K562 (cell line): ENCODE measurements at regions not wholly inside any gene's neighbourhood (a gene's known extent, or its start where the extent isn't known, plus 50 kb on each side); places are given as distances from the start of the nearest gene placed in this dataset.

Source experiments
- CHAMP1 ChIP-seq: fragments of 450-650 bp; IDR thresholded peaks from 2 replicates; pipeline ENCODE4 v1.6.1; 2016; ENCODE audit warnings: mild to moderate bottlenecking
- CXXC5 ChIP-seq: fragments of 250-450 bp; sonication (Bioruptor Pico); IDR thresholded peaks from 2 replicates; pipeline ENCODE4 v1.8.0; 2022; ENCODE audit warnings: inconsistent platforms, mild to moderate bottlenecking, moderate library complexity
- EP300 ChIP-seq: IDR thresholded peaks from 2 replicates; pipeline ENCODE4 v1.6.1; 2012; ENCODE audit warnings: low read length, improper control_type of control experiment
- RAD21 ChIP-seq, 2 experiments: fragments of 250-450 bp in 1 of 2; fragments of 450-650 bp in 1 of 2; sonication (Bioruptor Pico) in 1 of 2; formaldehyde crosslinking in 1 of 2; IDR thresholded peaks in 1 of 2; conservative IDR thresholded peaks in 1 of 2; 2 replicates each; pipeline versions ENCODE4 v1.4.0 to v1.8.0; 2020 to 2022; ENCODE audit warnings: mild to moderate bottlenecking in 2 of 2, moderate library complexity in 1 of 2
- RCOR1 ChIP-seq, 2 experiments: IDR thresholded peaks; 2 replicates each; pipeline ENCODE4 v1.6.1; 2012; ENCODE audit warnings: low read depth in 2 of 2, low read length in 2 of 2, borderline replicate concordance in 1 of 2, improper control_type of control experiment in 1 of 2
- SMC3 ChIP-seq: conservative IDR thresholded peaks from 2 replicates; pipeline ENCODE4 v1.6.1; 2011; ENCODE audit warnings: low read depth, low read length, improper control_type of control experiment; ENCODE audit not compliant: insufficient read depth
- SRF ChIP-seq, 2 experiments: fragments of 250-450, 450-650 bp in 1 of 2; sonication (Bioruptor Pico) in 1 of 2; sonication (generic) in 1 of 2; formaldehyde crosslinking; IDR thresholded peaks; 2 replicates each; pipeline versions ENCODE4 v1.5.0 to v1.5.1; 2020 to 2022; ENCODE audit warnings: mild to moderate bottlenecking in 1 of 2, missing genetic modification reagents in 1 of 2
- ZFPM2 ChIP-seq: fragments of 250-450 bp; sonication (Bioruptor Pico); IDR thresholded peaks from 2 replicates; pipeline ENCODE4 v1.5.1; 2022; ENCODE audit warnings: mild to moderate bottlenecking
- ZNF41 ChIP-seq: fragments of 250-450 bp; sonication (Bioruptor Pico); conservative IDR thresholded peaks from 2 replicates; pipeline ENCODE4 v1.4.0; 2020; ENCODE audit warnings: mild to moderate bottlenecking
- ZNF830 ChIP-seq: fragments of 250-450 bp; sonication (Bioruptor Pico); IDR thresholded peaks from 2 replicates; pipeline ENCODE4 v1.5.0; 2021; ENCODE audit warnings: mild to moderate bottlenecking
- TF ChIP-seq, protein P1 (sequence below), 2 experiments: fragments of 450-650 bp; formaldehyde crosslinking in 1 of 2; IDR thresholded peaks; 2 replicates each; pipeline versions ENCODE4 v1.4.0 to v1.6.1; 2014 to 2020; ENCODE audit warnings: mild to moderate bottlenecking in 2 of 2, borderline replicate concordance in 1 of 2, low read depth in 1 of 2
- TF ChIP-seq, protein P2 (sequence below), 2 experiments: IDR thresholded peaks; 2 replicates each; pipeline ENCODE4 v1.6.1; 2012; ENCODE audit warnings: improper control_type of control experiment in 2 of 2, low read depth in 2 of 2, low read length in 2 of 2, borderline replicate concordance in 1 of 2

GRCh38 chr1:234553240-234554188 lies 56.5 kb downstream of the IRF2BP2 start (continued):
- no peak for TF ChIP-seq CHAMP1
- TF ChIP-seq RCOR1 (IDR thresholded peaks at IDR 0.05; ENCODE audit: borderline replicate concordance in 1 of 2, low read depth in 2 of 2, low read length in 2 of 2): peak; percentile 80 to 98
- TF ChIP-seq CXXC5: peak; percentile 65; the same call in 1 of the 2 replicates
- TF ChIP-seq, protein P1, sequence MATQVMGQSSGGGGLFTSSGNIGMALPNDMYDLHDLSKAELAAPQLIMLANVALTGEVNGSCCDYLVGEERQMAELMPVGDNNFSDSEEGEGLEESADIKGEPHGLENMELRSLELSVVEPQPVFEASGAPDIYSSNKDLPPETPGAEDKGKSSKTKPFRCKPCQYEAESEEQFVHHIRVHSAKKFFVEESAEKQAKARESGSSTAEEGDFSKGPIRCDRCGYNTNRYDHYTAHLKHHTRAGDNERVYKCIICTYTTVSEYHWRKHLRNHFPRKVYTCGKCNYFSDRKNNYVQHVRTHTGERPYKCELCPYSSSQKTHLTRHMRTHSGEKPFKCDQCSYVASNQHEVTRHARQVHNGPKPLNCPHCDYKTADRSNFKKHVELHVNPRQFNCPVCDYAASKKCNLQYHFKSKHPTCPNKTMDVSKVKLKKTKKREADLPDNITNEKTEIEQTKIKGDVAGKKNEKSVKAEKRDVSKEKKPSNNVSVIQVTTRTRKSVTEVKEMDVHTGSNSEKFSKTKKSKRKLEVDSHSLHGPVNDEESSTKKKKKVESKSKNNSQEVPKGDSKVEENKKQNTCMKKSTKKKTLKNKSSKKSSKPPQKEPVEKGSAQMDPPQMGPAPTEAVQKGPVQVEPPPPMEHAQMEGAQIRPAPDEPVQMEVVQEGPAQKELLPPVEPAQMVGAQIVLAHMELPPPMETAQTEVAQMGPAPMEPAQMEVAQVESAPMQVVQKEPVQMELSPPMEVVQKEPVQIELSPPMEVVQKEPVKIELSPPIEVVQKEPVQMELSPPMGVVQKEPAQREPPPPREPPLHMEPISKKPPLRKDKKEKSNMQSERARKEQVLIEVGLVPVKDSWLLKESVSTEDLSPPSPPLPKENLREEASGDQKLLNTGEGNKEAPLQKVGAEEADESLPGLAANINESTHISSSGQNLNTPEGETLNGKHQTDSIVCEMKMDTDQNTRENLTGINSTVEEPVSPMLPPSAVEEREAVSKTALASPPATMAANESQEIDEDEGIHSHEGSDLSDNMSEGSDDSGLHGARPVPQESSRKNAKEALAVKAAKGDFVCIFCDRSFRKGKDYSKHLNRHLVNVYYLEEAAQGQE (IDR thresholded peaks at IDR 0.05; ENCODE audit: borderline replicate concordance): peak; percentile 39; the same call in 1 of the 2 replicates
- TF ChIP-seq, protein P1 (CRISPR knock-in tag; IDR thresholded peaks at IDR 0.05; ENCODE audit: low read depth): no peak
- no peak for TF ChIP-seq SMC3
- TF ChIP-seq EP300: peak; percentile 83
- 0 out of 2 replicates have a peak, but pooled peaks have one; percentile 53 for TF ChIP-seq ZFPM2 (CRISPR knock-in tag)
- TF ChIP-seq, protein P2, sequence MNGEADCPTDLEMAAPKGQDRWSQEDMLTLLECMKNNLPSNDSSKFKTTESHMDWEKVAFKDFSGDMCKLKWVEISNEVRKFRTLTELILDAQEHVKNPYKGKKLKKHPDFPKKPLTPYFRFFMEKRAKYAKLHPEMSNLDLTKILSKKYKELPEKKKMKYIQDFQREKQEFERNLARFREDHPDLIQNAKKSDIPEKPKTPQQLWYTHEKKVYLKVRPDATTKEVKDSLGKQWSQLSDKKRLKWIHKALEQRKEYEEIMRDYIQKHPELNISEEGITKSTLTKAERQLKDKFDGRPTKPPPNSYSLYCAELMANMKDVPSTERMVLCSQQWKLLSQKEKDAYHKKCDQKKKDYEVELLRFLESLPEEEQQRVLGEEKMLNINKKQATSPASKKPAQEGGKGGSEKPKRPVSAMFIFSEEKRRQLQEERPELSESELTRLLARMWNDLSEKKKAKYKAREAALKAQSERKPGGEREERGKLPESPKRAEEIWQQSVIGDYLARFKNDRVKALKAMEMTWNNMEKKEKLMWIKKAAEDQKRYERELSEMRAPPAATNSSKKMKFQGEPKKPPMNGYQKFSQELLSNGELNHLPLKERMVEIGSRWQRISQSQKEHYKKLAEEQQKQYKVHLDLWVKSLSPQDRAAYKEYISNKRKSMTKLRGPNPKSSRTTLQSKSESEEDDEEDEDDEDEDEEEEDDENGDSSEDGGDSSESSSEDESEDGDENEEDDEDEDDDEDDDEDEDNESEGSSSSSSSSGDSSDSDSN (IDR thresholded peaks at IDR 0.05; ENCODE audit: borderline replicate concordance in 1 of 2, low read depth in 2 of 2, low read length in 2 of 2): 0 out of 4 replicates have a peak, but pooled peaks of 1 of the 2 experiments have one; percentile 46
- TF ChIP-seq ZNF830 (CRISPR knock-in tag): 0 out of 2 replicates have a peak, but pooled peaks have one; percentile 24
- TF ChIP-seq ZNF41: 0 out of 2 replicates have a peak, but pooled peaks have one; percentile 34
- TF ChIP-seq SRF (CRISPR knock-in tag; IDR thresholded peaks at IDR 0.05): peak in 1 of 2 experiments; percentile 7; a peak in 2 of 4 replicates
- peak in 1 of 2 experiments; percentile 19; a peak in 1 of 4 replicates for TF ChIP-seq RAD21 (CRISPR knock-in tag; conservative IDR thresholded peaks at IDR 0.05 in 1 of 2, IDR thresholded peaks at IDR 0.05 in 1 of 2)
